GM12875 (cell line): ENCODE measurements at regions not wholly inside any gene's neighbourhood (a gene's known extent, or its start where the extent isn't known, plus 50 kb on each side); places are given as distances from the start of the nearest gene placed in this dataset.

Source experiments
- H3K4me3 ChIP-seq: one replicate; pipeline ENCODE4 v1.5.1; 2011; ENCODE audit warnings: low read depth, low read length, control low read depth
- TF ChIP-seq, protein P1 (sequence below): IDR thresholded peaks from 2 replicates; pipeline ENCODE4 v1.5.1; 2011; ENCODE audit warnings: low read depth, mild to moderate bottlenecking, control low read depth, inconsistent platforms, low read length, moderate library complexity, borderline replicate concordance; ENCODE audit not compliant: insufficient read depth

DNA sequence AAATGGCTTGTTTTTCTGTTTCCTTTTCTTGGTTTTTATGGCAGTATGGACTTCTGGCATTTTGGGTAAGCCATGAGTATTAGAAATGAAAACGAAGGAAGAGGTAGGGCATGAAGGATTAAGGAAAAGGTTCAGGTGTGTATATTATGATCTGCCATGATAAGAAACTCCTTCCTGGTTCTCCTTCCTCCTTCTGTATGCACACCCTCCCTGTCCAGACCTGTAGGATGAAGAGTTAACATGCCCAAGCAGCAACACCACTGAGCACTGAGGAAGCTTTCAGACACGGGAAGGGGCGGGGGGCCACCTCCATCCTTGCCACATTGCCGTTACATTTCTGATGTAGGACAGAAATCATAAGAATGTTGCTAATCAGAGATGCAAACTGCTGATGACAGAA is 361.0 kb upstream of the ZMIZ1 start:
- TF ChIP-seq, protein P1, sequence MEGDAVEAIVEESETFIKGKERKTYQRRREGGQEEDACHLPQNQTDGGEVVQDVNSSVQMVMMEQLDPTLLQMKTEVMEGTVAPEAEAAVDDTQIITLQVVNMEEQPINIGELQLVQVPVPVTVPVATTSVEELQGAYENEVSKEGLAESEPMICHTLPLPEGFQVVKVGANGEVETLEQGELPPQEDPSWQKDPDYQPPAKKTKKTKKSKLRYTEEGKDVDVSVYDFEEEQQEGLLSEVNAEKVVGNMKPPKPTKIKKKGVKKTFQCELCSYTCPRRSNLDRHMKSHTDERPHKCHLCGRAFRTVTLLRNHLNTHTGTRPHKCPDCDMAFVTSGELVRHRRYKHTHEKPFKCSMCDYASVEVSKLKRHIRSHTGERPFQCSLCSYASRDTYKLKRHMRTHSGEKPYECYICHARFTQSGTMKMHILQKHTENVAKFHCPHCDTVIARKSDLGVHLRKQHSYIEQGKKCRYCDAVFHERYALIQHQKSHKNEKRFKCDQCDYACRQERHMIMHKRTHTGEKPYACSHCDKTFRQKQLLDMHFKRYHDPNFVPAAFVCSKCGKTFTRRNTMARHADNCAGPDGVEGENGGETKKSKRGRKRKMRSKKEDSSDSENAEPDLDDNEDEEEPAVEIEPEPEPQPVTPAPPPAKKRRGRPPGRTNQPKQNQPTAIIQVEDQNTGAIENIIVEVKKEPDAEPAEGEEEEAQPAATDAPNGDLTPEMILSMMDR: no peak
- no peak overlapping the region for H3K4me3 ChIP-seq

DNA sequence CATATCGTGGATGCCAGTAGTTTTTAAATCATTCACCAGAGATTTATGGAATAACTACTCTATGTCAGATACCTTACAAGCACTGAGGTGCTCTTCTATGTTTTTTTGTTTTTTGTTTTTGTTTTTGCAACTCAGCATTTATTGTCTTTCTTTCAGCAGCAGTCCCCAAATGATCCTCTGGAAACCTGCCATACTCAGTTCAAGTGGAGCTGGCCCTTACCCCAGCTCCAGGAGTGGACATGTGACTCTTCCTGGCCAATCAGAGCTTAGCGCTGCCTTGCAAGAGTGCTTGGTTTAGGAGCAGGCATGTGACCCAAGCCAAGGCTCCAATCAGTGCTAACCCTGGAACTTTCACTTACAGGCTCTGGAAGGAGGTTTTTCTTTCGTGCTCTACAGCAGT is 356.6 kb upstream of the ZMIZ1 start:
- no peak overlapping the region for H3K4me3 ChIP-seq
- TF ChIP-seq, protein P1: no peak

DNA sequence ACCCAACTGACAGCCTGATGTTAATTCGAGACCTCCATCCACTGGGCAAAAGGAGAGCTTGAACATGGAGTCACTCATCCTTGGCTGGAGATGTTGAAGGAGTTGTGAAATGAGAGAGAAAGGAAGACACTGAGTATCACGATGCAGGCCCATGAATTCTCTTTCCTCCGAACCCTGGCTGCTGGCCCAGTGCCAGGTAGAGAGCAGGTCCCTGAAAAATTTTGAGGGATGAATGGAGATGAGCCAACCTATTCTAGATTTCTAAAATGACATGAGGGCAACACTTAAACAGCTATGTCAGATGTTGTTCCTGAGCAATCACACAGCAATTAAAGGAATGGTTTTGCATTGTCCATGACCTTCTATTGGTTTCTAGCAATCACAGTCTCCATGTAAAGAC is 355.1 kb upstream of the ZMIZ1 start:
- H3K4me3 ChIP-seq: no peak overlapping the region
- TF ChIP-seq, protein P1: no peak

- H3K4me3 ChIP-seq: no peak overlapping the region
- TF ChIP-seq, protein P1: no peak
These were observed 354.5 kb upstream of the ZMIZ1 start for GRCh38 chr10:78714225-78714624.

- TF ChIP-seq, protein P1: no peak
- no peak overlapping the region for H3K4me3 ChIP-seq
These were observed 353.3 kb upstream of the ZMIZ1 start for GRCh38 chr10:78715435-78715834.

DNA sequence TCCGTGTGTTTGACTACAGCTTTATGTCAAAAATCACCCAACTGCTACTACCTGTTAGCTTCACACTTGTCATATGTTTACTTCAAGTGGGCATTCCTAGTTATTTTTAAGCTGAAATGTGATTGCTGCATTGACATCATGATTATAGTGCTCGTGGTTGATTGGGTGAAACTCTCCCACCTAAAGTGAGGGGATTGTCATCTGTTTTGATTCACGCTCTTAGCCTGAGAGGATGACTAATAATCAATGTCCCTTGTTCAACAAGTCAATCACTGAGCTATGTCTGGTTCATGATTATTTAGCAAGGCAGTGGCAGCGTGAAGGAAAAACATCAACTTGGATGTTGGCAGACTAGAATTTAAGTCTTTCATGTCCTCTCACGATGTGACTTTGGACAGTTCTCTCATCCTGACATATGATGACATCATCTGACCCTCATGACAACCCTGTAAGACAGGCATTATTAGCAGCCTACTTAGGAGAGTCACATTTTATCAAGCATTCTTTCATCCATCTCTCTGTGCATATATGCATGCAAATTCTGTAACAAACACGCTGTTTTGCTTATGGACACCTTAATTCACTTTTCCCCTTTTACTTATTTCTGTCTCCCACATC is 352.6 kb upstream of the ZMIZ1 start:
- no peak overlapping the region for H3K4me3 ChIP-seq
- TF ChIP-seq, protein P1: no peak

GRCh38 chr10:78717200-78717599 is 351.6 kb upstream of the ZMIZ1 start:
- TF ChIP-seq, protein P1: no peak
- no peak overlapping the region for H3K4me3 ChIP-seq
